ENCODE measurements at regions not wholly inside any gene's neighbourhood (a gene's known extent, or its start where the extent isn't known, plus 50 kb on each side); places are given as distances from the start of the nearest gene placed in this dataset.
"Not testable (repeated sequence)": the region's sequence is repeated elsewhere in the genome, so short reads cannot be mapped to it uniquely, and the experiment has no call there.

GRCh38 chr2:84048964-84049363 lies 410.1 kb downstream of the SUCLG1 start:
- DNase-seq (ENCODE audit: low spot score), result no peak

- no peak for DNase-seq (ENCODE audit: low spot score)
Observed at GRCh38 chr2:84041506-84041905, 417.6 kb downstream of the SUCLG1 start.

GRCh38 chr2:84040281-84040680 lies 418.8 kb downstream of the SUCLG1 start:
- no peak for DNase-seq (ENCODE audit: low spot score)

DNA sequence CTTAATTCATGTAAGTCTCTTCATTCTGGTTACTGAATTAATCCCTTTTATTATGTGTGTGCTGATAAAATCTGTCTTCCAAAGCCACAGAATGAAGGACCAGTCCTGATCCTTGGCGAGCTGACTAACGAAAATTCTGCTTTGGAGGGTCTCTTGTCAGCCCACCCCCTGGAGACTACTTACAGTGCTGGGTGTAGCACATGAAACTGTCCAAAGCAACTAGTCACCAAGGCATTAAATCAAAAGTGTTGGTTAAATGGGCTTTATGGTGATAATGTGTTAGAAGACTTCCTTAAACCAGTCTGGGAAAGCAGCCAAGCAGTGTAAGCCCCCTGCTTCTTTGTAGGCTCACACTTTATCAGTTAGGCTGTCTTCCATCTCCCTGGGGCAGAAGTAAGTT lies 420.2 kb downstream of the SUCLG1 start:
- no peak for DNase-seq (ENCODE audit: low spot score)

- no peak for DNase-seq (ENCODE audit: low spot score)
Observed at GRCh38 chr2:84033347-84033974, 425.6 kb downstream of the SUCLG1 start.

GRCh38 chr2:84031312-84032050 lies 427.6 kb downstream of the SUCLG1 start:
- DNase-seq (ENCODE audit: low spot score), result no peak

- DNase-seq (ENCODE audit: low spot score), result no peak
Observed at GRCh38 chr2:84029903-84030575, 429.0 kb downstream of the SUCLG1 start.

- DNase-seq (ENCODE audit: low spot score), result no peak
Observed at GRCh38 chr2:84026818-84027217, 432.3 kb downstream of the SUCLG1 start.

GRCh38 chr2:84022810-84023431 lies 436.2 kb downstream of the SUCLG1 start:
- peak; percentile 55 for DNase-seq (ENCODE audit: low spot score)

DNA sequence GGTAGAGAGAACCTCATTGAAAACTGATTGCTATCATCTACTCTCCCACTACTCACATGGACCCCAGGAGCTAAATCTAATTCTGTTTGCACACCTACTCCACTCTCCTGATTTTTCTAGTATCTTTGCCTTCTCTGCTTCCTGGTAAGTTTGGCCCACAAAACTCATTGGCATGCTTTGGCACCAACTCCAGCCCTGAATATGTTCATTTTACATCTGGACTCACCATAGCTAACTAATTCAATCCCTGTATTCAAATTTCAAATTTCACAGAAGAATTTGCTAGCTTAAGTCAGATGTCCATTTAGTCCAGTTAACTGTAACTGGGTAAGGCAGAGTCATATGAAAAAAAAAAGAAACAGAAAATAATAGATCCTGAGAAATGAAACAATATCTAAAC lies 442.1 kb downstream of the SUCLG1 start:
- no peak for DNase-seq (ENCODE audit: low spot score)

- no peak for DNase-seq (ENCODE audit: low spot score)
Observed at GRCh38 chr2:84016183-84016582, 442.9 kb downstream of the SUCLG1 start.

- no peak for DNase-seq (ENCODE audit: low spot score)
Observed at GRCh38 chr2:83997889-83998288, 461.2 kb downstream of the SUCLG1 start.

DNA sequence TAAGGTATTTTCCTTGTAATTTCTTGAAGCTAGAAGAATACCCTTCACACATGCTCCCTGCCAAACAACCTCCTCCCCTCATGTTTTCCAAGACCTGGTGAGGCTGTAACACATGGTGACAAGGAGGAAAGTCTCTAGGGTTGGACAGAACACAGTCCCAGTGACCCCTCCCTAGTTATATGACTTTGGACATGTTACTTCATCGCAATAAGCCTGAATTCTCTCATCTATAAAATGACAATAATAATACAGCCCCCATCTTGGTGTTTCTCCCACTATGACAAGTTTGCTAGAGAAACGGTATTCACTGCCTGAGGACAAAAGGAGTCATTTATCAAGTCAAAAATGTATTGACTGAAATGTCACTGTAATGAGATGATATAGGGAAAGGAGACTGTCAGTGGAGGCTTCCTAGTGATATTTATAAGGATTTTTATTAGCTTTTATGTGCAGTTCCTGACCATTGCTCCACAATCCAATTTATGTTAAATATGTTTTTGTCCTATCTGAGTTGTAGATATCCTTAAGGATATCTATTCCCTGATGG lies 464.4 kb downstream of the SUCLG1 start:
- no peak for DNase-seq (ENCODE audit: low spot score)

DNA sequence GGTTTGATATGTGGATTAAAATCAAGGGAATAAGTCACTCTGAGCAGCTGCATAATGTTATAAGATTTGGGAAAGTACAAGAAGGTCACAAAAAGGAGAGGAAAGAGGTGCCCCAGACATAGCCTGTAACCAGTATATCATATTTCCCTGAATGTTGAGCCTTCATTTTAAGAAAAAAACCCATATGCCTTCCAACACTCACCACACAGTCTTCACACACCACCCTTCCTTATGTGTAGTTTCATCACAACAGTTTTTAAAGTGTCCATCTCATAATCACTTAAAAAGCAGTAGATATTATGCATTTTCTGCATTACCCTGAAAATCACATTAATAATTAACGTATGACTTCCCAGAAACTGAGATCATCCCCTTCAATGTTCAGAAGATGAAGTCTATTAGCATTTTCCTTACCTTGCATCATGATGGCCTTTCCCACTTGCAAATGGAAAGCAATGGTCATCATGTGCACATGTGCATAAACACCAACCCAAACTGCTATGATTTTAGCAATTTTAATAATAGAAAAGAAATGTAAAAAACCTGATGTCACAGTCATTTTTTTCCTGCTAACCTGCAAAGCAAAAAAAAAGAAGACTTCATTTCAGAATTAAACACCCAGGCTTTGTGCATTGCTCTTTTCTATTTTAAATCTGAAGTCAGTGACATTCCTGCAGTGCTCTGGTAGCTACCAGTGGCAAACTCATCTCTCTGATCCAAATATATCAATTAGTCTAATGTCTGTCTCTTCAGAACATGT lies 465.0 kb downstream of the SUCLG1 start:
- no peak for DNase-seq (ENCODE audit: low spot score)

GRCh38 chr2:83991992-83992391 lies 467.1 kb downstream of the SUCLG1 start:
- no peak for DNase-seq (ENCODE audit: low spot score)

DNA sequence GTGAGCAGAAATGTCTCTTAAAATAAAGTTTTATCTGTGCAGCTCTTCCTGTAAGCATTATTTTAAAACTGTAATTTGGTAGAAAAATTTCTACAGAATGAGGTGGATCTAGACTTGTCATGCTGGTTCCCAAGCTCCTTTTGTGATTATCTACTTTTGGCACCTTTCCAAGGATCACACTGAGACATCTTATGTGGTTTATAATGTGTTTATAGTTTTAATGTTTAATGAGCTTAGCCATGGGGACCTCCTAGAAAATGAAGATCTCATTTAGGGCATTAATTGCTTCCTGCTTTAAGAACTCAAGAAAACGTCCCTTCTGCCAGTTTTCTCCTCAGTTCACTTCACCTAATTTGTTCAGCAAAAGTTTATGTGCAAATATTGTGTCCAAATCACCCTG lies 468.4 kb downstream of the SUCLG1 start:
- no peak for DNase-seq (ENCODE audit: low spot score)

DNA sequence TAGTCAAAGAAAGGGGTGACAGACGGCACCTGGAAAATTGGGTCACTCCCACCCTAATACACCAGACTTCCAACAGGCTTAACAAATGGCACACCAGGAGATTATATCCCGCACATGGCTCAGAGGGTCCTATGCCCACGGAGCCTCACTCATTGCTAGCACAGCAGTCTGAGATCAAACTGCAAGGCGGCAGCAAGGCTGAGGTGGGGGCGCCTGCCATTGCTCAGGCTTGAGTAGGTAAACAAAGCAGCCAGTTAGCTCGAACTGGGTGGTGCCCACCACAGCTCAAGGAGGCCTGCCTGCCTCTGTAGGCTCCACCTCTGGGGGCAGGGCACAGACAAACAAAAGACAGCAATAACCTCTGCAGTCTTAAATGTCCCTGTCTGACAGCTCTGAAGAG lies 482.5 kb downstream of the SUCLG1 start:
- DNase-seq (ENCODE audit: low spot score), result not testable (repeated sequence)

- no peak for DNase-seq (ENCODE audit: low spot score)
Observed at GRCh38 chr2:83972128-83972527, 487.0 kb downstream of the SUCLG1 start.

- DNase-seq (ENCODE audit: low spot score), result no peak
Observed at GRCh38 chr2:83971547-83971946, 487.5 kb downstream of the SUCLG1 start.

DNA sequence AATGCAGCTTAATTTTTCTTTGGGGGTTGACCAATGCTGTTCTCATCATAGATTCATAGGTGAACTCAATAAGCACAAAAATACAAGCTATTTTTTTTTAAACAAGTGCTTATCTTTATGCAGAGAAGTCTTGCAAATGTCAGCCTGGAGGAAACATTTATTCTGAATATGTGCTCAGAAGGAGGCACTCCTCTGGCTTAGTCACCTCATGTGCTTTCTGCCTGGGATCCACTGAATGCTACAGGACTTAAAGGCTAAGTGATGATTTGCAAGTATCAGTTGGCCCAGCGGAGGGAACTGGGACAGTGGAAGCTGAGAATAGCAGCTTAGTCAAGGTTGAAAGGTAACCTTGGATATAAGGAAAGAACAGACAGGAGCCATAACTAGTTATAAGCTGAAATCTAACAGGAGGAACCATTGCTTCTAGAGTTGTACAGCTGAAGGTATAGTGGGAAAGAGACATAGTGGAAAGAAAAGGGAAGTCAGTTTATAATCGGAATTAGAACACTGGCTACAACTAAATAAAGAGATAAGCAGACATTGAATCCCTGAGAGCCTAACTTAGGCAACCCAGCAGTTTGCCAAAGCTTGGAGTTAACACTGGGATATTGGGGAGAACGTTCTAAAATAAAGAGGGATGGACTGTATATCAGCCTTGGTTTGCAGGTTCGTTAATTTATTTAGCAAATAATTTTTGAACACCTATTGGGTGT lies 488.7 kb downstream of the SUCLG1 start:
- DNase-seq (ENCODE audit: low spot score), result no peak

DNA sequence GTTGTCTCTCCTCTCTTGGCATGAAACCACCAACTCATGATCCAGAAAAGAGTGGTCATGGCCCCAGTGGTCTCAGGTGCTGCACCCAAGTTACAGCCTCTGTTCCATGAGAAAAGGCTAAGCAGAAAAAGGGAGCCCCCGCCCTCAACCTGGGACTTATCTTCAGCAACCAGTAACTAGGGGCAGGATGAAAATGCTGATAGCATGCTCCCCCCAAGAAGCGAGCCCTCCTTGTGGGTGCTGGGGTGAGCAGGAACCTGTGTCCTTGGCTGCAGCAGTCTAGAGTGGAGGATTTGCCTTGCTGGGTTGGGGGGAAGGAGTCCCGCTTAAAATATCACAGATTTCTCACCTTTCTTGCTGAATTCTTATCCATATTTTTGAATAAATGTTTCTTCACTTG lies 490.0 kb downstream of the SUCLG1 start:
- no peak for DNase-seq (ENCODE audit: low spot score)
